OCI-LY7 (cell line): ENCODE measurements at regions not wholly inside any gene's neighbourhood (a gene's known extent, or its start where the extent isn't known, plus 50 kb on each side); places are given as distances from the start of the nearest gene placed in this dataset.

Experiments used
- CTCF ChIP-seq: fragments of 200-600 bp; sonication (generic); conservative IDR thresholded peaks from 2 replicates; pipeline ENCODE4 v1.5.1; 2014; ENCODE audit warnings: mild to moderate bottlenecking, antibody characterized with exemption, low read length, moderate library complexity, mixed read lengths
- EZH2phosphoT487 ChIP-seq: fragments of 200-600 bp; sonication (generic); IDR thresholded peaks from 2 replicates; pipeline ENCODE4 v1.6.1; 2018; ENCODE audit warnings: low read depth, borderline replicate concordance, mild to moderate bottlenecking, mixed run types, antibody characterized with exemption, low read length, moderate library complexity, mixed read lengths

DNA sequence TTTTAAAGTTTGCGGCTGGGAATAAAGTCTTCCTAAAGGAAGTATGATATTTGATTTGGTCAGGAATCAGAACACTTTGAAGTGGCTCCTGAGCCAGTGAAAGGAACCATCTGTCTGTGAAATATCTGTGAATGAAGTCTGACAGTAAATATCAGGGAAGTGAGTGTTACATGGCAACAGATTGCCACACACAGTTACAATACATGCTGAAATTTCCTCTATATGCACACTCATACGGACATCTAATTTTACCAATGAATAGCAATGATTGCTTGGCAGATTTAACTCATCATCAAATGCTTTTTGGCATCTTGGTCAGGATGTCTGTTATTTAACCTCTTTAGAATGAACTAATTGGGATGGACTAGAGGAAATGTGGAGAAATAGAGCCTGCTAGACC is 1023.8 kb downstream of the FAT4 start:
- TF ChIP-seq CTCF (no peak), EZH2phosphoT487 (no peak)
